Vagina (tissue), 2 donors: ENCODE measurements at regions not wholly inside any gene's neighbourhood (a gene's known extent, or its start where the extent isn't known, plus 50 kb on each side); places are given as distances from the start of the nearest gene placed in this dataset.

Experiments used
- DNase-seq, 2 donors: peaks; one replicate each; pipeline ENCODE4 v3.0.0-alpha.2; 2017; ENCODE audit errors: extremely low spot score in 2 of 2
- H3K27ac ChIP-seq: fragments of 200-600 bp; sonication (generic); one replicate; pipeline ENCODE4 v1.5.1; 2019
- H3K27me3 ChIP-seq: fragments of 200-600 bp; sonication (generic); one replicate; pipeline ENCODE4 v1.5.1; 2019
- H3K36me3 ChIP-seq, 2 donors: fragments of 200-600 bp; sonication (generic); one replicate each; pipeline ENCODE4 v1.5.1; 2017 to 2019
- H3K4me1 ChIP-seq: fragments of 200-600 bp; sonication (generic); one replicate; pipeline ENCODE4 v1.5.1; 2019
- H3K4me3 ChIP-seq, 2 donors: fragments of 200-600 bp; sonication (generic); 1 replicate in 1 of 2; 2 replicates in 1 of 2; pipeline ENCODE4 v1.5.1; 2016 to 2019
- H3K9me3 ChIP-seq: fragments of 200-600 bp; sonication (generic); one replicate; pipeline ENCODE4 v1.5.1; 2019
- POLR2A ChIP-seq, 2 donors: fragments of 450-650 bp; IDR thresholded peaks; one replicate each; pipeline ENCODE4 v1.6.1; 2017; ENCODE audit warnings: antibody characterized with exemption in 2 of 2, mild to moderate bottlenecking in 2 of 2, moderate library complexity in 2 of 2
- POLR2AphosphoS5 ChIP-seq, 2 donors: sonication (generic); formaldehyde crosslinking; IDR thresholded peaks; one replicate each; pipeline ENCODE4 v1.9.0; 2017; ENCODE audit warnings: antibody characterized with exemption in 2 of 2, mild to moderate bottlenecking in 2 of 2, low read depth in 1 of 2; ENCODE audit not compliant: insufficient read depth in 1 of 2
- intact Hi-C: fragments of 100-400 bp; cut with DNase I; formaldehyde crosslinking; loops from one replicate; pipeline ENCODE4 v1.15.1; 2023
- TF ChIP-seq, protein P1 (sequence below), 3 experiments: fragments of 450-650 bp in 2 of 3; fragments of 200-600 bp in 1 of 3; sonication (generic) in 1 of 3; IDR thresholded peaks; one replicate each; pipeline ENCODE4 v1.5.1; 2017 to 2019; ENCODE audit warnings: antibody characterized with exemption in 3 of 3, mild to moderate bottlenecking in 2 of 3, moderate library complexity in 2 of 3

DNA sequence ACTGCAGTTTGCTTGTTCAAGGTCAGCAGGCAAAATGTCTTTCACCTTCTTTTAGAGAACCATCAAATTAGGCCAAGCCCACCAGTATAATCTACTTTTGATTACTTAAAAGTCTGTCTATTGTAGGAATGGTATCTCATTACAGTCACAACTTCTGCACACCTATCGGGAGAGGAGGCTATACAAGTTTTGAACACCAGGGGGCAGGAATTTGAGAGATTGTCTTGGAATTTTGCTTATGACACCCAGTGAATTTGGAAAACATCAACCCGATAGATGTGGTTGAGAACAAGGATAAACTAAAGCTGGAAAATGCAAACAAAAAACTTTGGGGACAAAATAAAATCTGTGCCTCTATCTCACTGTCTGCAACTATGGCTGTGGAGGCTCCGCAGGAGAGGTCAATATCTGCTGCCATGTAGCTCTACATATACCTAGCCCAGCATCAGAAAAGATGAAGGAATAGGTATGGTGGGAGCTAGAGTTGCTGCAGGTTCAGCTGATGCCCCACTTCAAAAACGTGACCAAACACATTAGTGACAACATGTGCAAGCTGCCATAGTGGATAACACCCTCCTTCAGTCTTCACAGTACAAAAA is 1299.2 kb upstream of the SPRY2 start:
- DNase-seq = no peak
- H3K36me3 ChIP-seq = no peaks in the 10 kb centered on the region
- intact Hi-C loops = no loop called here
- H3K27ac ChIP-seq = no peak overlapping the region
- H3K9me3 ChIP-seq = no peaks in the 10 kb centered on the region
- no peaks in the 10 kb centered on the region for H3K4me1 ChIP-seq
- H3K27me3 ChIP-seq = no peaks in the 10 kb centered on the region
- TF ChIP-seq, protein P1, sequence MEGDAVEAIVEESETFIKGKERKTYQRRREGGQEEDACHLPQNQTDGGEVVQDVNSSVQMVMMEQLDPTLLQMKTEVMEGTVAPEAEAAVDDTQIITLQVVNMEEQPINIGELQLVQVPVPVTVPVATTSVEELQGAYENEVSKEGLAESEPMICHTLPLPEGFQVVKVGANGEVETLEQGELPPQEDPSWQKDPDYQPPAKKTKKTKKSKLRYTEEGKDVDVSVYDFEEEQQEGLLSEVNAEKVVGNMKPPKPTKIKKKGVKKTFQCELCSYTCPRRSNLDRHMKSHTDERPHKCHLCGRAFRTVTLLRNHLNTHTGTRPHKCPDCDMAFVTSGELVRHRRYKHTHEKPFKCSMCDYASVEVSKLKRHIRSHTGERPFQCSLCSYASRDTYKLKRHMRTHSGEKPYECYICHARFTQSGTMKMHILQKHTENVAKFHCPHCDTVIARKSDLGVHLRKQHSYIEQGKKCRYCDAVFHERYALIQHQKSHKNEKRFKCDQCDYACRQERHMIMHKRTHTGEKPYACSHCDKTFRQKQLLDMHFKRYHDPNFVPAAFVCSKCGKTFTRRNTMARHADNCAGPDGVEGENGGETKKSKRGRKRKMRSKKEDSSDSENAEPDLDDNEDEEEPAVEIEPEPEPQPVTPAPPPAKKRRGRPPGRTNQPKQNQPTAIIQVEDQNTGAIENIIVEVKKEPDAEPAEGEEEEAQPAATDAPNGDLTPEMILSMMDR (IDR thresholded peaks at IDR 0.05) = no peak
- no peak for TF ChIP-seq POLR2A (IDR thresholded peaks at IDR 0.05)
- no peak for TF ChIP-seq POLR2AphosphoS5 (IDR thresholded peaks at IDR 0.05; ENCODE audit: insufficient read depth in 1 of 2, low read depth in 1 of 2)
- H3K4me3 ChIP-seq = no peak overlapping the region

DNA sequence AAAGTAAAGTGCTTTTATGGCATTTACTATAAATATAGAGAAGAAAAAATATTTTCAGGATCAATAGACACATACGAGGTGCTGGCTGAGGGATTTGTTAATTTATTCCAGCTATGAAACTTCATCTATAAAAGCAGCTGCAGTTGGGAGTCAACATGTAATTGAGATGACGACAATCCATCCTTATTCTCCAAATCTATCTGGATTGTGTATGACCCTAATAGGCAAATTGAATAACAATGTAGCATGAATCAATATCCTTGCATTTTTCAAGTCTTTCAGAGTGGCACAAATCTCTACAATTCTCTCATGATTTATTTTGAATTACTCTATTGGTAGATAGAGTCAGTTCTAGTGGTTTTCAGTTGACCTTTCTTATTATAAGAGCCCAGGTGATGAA is 1296.5 kb upstream of the SPRY2 start:
- intact Hi-C loops = no loop called here
- no peak for DNase-seq
- Histone ChIP-seq H3K9me3 (no peaks in the 10 kb centered on the region), H3K4me3 (no peak overlapping the region), H3K27me3 (no peaks in the 10 kb centered on the region), H3K4me1 (no peaks in the 10 kb centered on the region), H3K27ac (no peak overlapping the region), H3K36me3 (no peaks in the 10 kb centered on the region)
- TF ChIP-seq, protein P1 (IDR thresholded peaks at IDR 0.05) = no peak
- TF ChIP-seq POLR2AphosphoS5 (IDR thresholded peaks at IDR 0.05; ENCODE audit: insufficient read depth in 1 of 2, low read depth in 1 of 2) (no peak), POLR2A (IDR thresholded peaks at IDR 0.05) (no peak)

DNA sequence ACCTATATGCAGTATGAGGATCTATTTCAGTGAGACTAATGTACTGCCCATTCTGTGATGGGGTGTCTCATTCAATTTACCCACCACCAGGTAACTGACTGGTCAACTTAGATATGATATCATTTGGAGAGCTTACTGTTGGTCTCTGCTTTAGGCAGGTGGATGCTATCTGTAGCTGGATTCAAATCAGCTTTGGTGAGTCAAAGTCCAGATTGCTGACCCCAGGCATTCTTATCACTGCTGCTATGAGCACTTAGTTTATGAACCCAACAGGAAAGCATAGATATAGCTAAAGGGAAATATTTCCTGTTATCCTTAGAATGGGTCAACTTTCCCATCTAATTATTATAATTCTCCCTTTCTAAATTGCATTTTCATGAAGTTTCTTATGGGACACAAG is 1295.2 kb upstream of the SPRY2 start:
- Histone ChIP-seq H3K27ac (no peak overlapping the region), H3K9me3 (no peaks in the 10 kb centered on the region), H3K27me3 (no peaks in the 10 kb centered on the region), H3K4me3 (no peak overlapping the region), H3K36me3 (no peaks in the 10 kb centered on the region), H3K4me1 (no peaks in the 10 kb centered on the region)
- no peak for TF ChIP-seq POLR2AphosphoS5 (IDR thresholded peaks at IDR 0.05; ENCODE audit: insufficient read depth in 1 of 2, low read depth in 1 of 2)
- no peak for TF ChIP-seq POLR2A (IDR thresholded peaks at IDR 0.05)
- TF ChIP-seq, protein P1 (IDR thresholded peaks at IDR 0.05) = no peak
- intact Hi-C loops = no loop called here
- DNase-seq = no peak

DNA sequence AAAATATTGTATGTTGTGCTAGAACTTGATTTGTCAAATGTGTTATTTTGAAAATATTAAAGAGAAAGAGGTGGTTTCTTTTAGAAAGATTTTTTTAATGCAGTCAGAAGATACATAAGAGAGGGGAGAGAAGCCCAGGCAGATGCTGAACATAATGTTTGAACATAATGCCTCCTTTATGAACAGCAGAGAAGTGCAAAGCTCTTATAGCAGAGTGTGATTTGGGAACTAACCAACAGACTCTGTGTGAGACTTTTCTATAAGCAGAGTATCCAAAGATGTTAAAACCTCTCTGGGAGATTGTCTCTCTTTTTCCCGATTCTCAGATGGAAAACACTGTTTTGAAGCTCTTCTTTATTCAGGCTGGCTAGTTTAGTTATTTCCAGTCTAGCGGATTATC is 1274.1 kb upstream of the SPRY2 start:
- Histone ChIP-seq H3K4me1 (no peaks in the 10 kb centered on the region), H3K36me3 (no peaks in the 10 kb centered on the region), H3K9me3 (no peaks in the 10 kb centered on the region), H3K27ac (no peak overlapping the region), H3K4me3 (no peak overlapping the region), H3K27me3 (no peaks in the 10 kb centered on the region)
- DNase-seq = no peak
- intact Hi-C loops = no loop called here
- TF ChIP-seq, protein P1 (IDR thresholded peaks at IDR 0.05) = no peak
- TF ChIP-seq POLR2A (IDR thresholded peaks at IDR 0.05) = no peak

DNA sequence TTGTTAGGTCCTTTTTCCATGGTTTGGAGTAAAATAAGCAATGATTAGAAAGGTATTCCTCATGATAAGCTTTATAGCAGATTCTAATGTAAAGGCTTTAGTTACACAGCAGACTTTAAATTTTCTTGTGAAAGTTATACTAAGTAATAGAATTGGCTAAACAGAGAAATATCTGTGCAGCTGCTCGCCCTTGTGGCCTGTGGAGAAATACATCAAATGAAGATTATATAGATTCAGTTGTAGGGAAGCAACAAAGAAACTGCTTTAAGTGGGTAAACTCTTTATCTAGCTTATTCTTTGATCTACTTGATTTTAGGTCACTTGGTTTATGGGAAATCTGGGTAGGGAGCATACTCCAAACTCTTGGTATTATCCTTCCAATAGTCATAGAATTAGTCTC is 1269.7 kb upstream of the SPRY2 start:
- Histone ChIP-seq H3K27me3 (no peaks in the 10 kb centered on the region), H3K9me3 (no peaks in the 10 kb centered on the region), H3K27ac (no peak overlapping the region), H3K4me3 (no peak overlapping the region), H3K36me3 (no peaks in the 10 kb centered on the region), H3K4me1 (no peaks in the 10 kb centered on the region)
- no peak for DNase-seq
- TF ChIP-seq POLR2A (IDR thresholded peaks at IDR 0.05) = no peak
- TF ChIP-seq, protein P1 (IDR thresholded peaks at IDR 0.05) = no peak
- TF ChIP-seq POLR2AphosphoS5 (IDR thresholded peaks at IDR 0.05; ENCODE audit: insufficient read depth in 1 of 2, low read depth in 1 of 2) = no peak
- intact Hi-C loops = no loop called here
